DMS79 (cell line): ENCODE measurements at regions not wholly inside any gene's neighbourhood (a gene's known extent, or its start where the extent isn't known, plus 50 kb on each side); places are given as distances from the start of the nearest gene placed in this dataset.
"Not testable (repeated sequence)": the region's sequence is repeated elsewhere in the genome, so short reads cannot be mapped to it uniquely, and the experiment has no call there.

Experiments used
- DNase-seq: peaks from one replicate; lab custom pipeline; 2025; lab: John Stamatoyannopoulos, UW

GRCh38 chr13:65302691-65303090 lies 1927.4 kb downstream of the PCDH9 start:
- DNase-seq = no peak

- no peak for DNase-seq
Observed at GRCh38 chr13:65301506-65301905, 1928.6 kb downstream of the PCDH9 start.

GRCh38 chr13:65300220-65300619 lies 1929.9 kb downstream of the PCDH9 start:
- no peak for DNase-seq

- no peak for DNase-seq
Observed at GRCh38 chr13:65293530-65294198, 1936.5 kb downstream of the PCDH9 start.

- DNase-seq = no peak
Observed at GRCh38 chr13:65292488-65292901, 1937.6 kb downstream of the PCDH9 start.

GRCh38 chr13:65287405-65287804 lies 1942.7 kb downstream of the PCDH9 start:
- no peak for DNase-seq

GRCh38 chr13:65275838-65276630 lies 1954.1 kb downstream of the PCDH9 start:
- no peak for DNase-seq

GRCh38 chr13:65275108-65275507 lies 1955.0 kb downstream of the PCDH9 start:
- DNase-seq = no peak

GRCh38 chr13:65273811-65274420 lies 1956.2 kb downstream of the PCDH9 start:
- DNase-seq = not testable (repeated sequence)

- DNase-seq = no peak
Observed at GRCh38 chr13:65268009-65268408, 1962.1 kb downstream of the PCDH9 start.

- DNase-seq = no peak
Observed at GRCh38 chr13:65265988-65266387, 1964.1 kb downstream of the PCDH9 start.

- no peak for DNase-seq
Observed at GRCh38 chr13:65264066-65264465, 1966.1 kb downstream of the PCDH9 start.

- no peak for DNase-seq
Observed at GRCh38 chr13:65260946-65261891, 1968.9 kb downstream of the PCDH9 start.

GRCh38 chr13:65240773-65241172 lies 1989.4 kb downstream of the PCDH9 start:
- no peak for DNase-seq

- no peak for DNase-seq
Observed at GRCh38 chr13:65236841-65237418, 1993.2 kb downstream of the PCDH9 start.

- no peak for DNase-seq
Observed at GRCh38 chr13:65217471-65217995, 2012.6 kb downstream of the PCDH9 start.

- DNase-seq = not testable (repeated sequence)
Observed at GRCh38 chr13:65202845-65203244, 2027.3 kb downstream of the PCDH9 start.

GRCh38 chr13:65188721-65189120 lies 2041.4 kb downstream of the PCDH9 start:
- DNase-seq = no peak

- DNase-seq = no peak
Observed at GRCh38 chr13:65168026-65168425, 2062.1 kb downstream of the PCDH9 start.

- no peak for DNase-seq
Observed at GRCh38 chr13:65166675-65167074, 2063.5 kb downstream of the PCDH9 start.

GRCh38 chr13:65159803-65160202 lies 2070.3 kb downstream of the PCDH9 start:
- DNase-seq = no peak
